GM18499 (cell line): ENCODE measurements at regions not wholly inside any gene's neighbourhood (a gene's known extent, or its start where the extent isn't known, plus 50 kb on each side); places are given as distances from the start of the nearest gene placed in this dataset.

Experiments used
- ATAC-seq: cut with Tn5 transposase; IDR thresholded peaks from one replicate; pipeline ENCODE4 v1.9.1; 2021; ENCODE audit warnings: moderate number of reproducible peaks; ENCODE audit not compliant: insufficient read depth, unreplicated experiment

DNA sequence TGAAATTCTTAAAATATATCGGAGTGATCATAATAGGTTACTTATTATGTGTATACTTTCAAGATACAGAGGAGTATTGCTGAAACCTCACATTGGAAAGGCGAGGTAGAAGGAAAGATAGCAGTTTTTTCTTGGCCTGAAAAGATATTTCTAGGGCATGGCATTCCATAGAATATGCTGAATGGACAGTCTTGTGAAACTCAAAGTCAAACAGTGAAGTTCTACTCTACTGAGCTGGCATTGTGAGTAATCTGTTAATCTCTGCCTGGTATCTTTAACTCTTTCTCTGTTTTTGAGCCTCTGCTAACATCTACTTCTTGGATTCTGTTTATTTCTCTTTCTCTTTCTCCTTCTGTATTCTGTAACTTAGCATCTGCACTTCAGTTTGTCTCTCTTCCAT, 176.3 kb upstream of the ZBTB20 start:
- ATAC-seq = no peak

DNA sequence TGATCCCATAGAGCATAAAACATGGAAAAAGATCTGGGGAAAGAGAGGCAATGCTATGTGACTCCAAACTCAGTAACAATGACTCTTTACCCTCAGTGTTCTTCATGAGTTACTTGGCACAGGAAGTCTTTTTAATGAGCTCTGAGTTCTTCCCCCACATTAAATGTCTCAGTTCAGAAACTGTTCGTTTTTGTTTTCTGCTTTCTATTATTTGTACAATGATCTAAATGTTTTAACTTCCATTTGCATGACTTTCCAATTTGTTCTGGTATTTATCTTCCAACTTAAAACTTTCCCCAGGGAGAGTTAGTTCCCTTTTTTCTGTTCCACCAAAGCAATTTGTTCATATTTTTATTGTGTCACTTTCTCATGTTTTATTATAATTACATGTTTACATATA, 177.0 kb upstream of the ZBTB20 start:
- no peak for ATAC-seq

DNA sequence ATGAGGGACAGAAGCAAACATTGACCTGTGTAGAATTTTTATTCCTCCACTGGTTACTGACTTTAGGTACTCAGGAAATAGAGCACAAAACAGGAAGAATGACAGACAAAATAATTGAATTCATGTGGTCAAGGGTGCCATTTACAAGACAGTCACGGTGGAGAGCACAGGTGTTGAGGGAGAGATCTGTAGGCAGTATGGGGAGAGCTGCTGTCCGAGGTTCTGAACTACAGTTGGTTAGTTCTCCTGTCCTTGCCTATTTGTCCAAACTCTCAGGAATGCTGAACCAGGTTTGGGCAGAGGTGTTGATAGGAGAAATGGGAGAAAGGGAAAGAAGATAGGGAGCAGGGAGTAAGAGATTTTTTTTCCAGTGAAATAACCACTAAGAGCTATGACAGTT, 178.5 kb upstream of the ZBTB20 start:
- no peak for ATAC-seq

DNA sequence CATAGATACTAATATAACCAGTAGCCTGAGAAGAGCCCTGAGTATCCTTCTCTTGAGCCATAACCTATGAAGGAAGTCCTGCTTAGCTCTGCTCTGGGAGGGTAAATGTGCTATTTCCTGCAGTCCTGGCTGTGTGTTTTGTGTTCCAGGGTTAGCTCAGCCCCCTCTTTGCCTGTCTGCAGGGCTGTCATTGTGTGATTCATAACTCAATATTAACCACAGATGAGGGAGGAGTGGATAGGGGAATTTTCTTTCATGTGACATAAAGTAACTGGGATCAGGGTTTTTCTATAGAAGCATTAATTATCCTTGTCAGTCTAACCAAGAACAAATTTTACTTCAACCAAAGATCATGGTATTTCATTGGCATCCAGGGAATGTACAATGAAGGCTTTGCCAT, 183.3 kb upstream of the ZBTB20 start:
- ATAC-seq = no peak

DNA sequence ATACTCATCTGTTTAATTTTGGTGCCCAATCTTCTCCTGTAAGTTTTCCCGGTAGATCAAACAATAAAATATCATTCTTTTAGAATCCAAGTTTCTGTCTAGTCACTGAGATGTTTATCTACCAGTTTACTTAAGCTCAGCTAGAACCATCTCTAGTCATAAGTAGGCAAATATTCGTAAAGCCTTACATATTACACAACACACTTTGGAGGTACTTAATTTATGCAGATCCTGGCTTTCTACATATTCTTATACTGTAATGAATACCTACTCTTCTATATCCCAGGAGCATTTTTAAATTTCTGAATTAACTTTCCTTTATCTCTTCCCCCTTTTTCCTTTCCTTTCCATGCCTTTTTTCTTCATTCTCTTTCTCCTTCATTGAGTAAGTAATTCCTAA, 185.9 kb upstream of the ZBTB20 start:
- ATAC-seq = no peak

DNA sequence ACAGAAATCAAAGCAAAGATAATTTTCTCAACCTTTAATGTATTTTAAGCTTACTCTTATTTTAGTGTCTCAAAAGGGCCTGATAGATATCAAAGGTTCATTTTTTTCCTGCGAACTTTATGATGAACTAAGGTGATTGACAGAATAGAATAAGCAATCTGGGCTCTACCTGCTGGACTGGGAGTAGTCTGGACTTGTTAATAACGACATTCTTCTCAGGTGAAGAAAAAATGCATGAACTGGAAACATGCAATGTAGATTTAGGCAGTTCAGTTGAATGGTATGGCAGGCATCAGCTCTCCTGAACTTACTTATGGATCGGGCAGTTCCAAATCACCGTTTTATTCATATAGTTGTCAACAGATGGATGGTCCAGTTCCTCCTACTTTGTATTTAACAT, 189.7 kb upstream of the ZBTB20 start:
- ATAC-seq = no peak

DNA sequence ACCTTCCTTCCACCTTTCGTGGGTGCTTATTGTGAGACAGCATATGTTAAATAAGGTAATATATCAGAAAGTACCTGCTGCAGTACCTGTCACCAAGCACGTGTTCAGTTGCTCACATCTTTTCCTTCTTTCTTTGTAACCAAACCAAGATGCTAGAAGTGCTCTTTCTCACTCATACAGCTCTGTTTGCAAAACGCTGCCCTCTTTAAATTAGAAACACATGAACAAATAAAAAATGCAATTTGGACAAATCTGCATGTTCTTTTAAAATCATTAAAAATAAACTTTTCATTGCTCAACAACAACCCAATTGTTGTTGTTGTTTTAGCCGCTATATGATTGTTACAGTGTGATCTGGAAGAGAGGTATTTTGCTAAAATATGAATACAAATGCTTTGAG, 193.5 kb upstream of the ZBTB20 start:
- ATAC-seq = no peak

DNA sequence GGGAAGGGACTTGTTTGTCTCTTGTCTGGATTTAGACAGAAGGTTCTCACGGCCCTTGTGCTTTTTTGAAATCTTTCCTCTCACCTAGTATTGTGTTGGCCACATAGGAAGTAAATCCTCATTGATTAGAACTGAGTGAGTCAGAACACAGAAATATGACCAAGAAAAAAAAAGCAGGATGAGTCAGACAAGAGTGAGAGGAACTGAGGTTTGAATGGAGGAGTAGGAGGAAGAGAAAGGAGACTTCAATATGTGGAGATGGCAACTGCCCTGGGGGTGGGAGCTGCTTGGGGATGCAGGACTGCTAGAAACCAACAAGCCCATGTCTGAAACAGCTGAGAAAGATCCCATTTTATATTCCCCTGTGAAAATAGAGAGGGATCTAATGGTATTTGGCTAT, 194.1 kb upstream of the ZBTB20 start:
- no peak for ATAC-seq

DNA sequence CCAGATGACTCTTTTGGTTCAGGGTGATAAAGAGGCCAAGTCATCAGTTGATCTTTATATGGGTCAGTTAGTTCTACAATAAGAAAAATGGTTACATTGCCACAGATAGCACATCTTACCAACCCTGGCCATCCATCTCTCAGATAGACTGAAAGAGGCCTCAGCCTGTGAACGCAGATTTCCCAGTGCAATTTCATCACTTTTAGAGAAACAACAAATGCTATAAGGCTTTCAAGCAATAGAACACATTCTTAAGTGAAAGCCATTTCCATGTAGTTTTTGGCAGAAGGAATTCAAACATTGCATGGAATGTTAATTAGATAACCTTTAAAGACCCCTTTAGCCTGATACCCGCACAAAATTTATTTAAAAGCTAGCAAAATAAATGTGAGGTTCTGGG, 200.6 kb upstream of the ZBTB20 start:
- ATAC-seq = no peak

DNA sequence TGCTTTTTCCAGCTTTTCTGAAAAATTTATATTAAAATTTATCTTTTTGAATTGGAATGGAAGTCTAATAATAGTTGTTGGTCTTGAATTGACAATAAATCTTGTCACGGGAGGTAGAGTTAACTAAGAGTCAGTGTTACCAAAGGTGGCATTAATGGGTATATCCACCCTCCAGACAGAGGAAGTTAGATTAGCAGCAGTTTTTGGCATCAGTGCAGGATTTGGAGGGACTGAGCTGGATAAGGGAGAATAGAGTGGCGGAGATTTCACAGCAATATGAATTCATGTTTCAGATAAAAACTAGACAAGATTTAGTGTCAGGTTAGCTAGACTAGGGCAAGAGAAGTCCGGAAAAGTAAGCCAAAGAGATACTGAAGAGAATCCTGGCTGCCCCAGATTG, 201.3 kb upstream of the ZBTB20 start:
- no peak for ATAC-seq

DNA sequence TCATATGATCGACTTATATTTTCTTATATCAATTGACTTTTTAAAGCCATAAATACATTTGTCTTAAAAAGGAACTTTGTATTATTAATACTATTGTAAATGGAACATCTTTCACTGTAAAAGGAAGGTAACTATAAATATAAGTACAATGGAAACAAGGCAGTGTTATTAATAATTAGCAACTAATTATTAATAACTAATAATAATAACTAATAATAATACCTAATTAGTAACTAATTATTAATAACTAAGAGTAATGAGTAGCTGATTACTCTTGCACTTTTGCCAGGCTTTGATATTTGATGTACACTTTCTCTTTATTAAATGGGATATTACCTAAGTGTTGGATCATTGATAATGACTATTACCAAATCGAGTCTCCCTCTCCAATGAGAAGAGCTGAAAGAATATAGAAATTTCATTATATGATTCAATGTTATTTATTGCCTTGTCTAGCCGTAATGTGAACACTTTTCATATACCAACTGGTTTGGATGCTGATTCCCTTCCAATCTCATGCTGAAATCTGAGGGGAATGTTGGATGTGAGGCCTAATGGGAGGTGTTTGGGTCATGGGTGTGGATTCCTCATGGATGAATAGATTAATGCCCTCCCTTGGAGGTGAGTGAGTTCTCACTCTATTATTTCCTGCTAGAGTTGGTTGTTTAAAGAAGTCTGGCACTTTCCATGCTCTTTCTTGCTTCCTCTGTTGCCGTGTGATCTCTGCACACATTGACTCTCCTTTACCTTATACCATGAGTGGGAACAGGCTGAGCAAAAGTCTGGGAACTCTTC, 202.1 kb upstream of the ZBTB20 start:
- no peak for ATAC-seq

DNA sequence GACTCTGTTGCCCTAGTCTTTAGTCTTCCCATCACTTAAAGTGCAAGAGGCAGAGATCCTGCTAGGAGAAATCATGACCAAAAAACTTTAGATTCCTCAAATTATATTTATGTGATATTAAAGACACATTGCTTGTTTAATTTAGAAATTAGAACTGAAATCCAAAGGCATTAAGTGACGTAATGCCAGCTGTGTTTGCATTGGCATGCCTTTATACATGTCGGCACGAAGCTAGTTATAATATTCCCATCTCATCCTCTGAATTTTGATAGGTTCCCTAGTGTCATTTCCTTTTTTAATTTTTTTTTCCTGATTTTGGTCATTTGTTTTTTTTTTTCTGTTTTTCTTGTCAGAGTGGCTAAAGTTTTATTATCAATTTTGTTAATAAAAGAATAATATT, 203.5 kb upstream of the ZBTB20 start:
- ATAC-seq = no peak

DNA sequence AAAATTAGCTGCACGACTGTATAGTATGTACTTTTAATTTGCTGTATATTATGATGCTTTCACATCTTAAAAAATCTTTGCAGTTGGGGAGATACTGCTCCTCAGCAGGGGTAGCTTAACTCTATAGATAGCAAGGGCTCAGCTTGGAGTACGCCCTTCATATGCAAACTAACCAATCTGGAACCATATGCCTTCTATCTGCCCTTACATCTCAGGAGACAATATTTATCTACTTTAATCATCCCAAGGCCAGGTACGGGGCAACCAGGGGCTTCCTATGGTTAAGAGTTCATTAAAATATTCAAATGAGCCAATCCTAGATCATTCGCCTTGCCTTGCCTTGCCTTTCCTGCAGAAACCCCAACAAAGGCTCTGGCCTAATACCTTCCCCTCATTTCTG, 204.1 kb upstream of the ZBTB20 start:
- ATAC-seq = no peak

DNA sequence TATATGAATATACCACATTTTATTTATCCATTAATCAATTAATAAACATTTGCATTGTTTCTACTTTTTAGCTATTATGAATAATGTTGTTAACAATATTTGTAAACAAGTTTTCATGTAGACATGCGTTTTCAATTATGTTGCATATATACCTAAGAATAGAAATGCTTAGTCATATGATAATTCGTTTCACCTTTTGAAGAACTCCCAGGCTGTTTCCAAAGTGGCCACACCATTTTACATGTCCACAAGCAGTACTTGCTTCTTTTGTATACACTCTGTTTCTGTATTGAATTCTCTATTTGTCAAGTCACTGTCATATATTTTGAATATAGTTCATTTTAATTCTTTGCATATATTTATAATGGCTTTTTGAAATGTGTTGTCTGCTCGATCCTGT, 206.9 kb upstream of the ZBTB20 start:
- no peak for ATAC-seq

DNA sequence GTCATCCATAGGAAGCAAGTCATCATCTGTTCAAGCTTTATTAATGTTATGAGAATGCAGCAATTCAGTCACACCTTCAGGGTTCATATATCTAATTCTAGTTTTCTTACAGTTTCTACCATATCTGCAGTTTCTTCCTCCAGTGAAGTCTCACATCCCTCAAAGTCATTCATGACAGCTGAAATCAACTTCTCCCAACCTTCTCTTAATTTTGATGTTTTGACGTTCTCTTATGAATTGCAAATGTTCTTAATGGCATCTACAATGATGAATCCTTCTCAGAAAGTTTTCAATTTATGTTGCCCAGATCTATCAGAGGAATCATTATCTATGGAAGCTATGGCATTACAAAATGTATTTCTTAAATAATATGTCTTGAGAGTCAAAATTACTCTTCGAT, 210.4 kb upstream of the ZBTB20 start:
- no peak for ATAC-seq

DNA sequence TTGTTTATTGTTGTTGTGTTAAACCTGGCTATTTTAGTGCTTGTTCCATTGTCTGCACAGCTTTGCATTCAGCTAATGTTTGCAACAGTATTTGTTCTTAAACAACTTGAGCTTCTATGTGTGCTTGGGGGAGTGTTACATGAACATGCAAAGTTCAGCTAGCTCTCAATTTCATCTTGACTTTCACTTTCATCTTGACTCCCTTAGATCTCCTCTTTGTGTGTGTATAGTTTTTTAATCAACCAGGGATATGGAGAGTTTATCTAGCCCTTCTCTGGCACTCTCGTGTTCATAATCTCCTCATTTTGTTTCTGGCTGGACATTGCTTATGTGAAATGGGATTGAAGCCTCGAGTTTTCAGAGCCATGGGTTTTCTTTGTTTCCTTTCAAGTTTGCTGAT, 212.4 kb upstream of the ZBTB20 start:
- ATAC-seq = peak; percentile 98

DNA sequence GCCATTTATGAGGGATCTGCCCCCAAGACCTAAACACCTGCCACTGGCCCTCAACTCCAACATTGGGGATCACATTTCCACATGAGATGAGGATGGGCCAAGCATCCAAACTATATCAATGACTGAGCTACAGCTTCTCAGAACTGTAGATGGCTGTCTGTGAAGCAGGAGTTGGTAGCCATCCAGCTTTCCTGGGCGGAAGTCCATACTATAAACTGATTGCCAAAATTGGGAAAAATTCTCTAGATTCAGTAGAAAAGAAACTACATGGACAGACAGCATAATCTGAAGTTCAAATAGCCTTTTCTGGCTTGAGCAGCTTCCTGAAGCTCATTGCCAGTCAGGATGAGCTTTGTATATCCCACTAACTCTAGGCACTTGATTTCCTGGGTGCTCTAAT, 214.7 kb upstream of the ZBTB20 start:
- ATAC-seq = no peak

DNA sequence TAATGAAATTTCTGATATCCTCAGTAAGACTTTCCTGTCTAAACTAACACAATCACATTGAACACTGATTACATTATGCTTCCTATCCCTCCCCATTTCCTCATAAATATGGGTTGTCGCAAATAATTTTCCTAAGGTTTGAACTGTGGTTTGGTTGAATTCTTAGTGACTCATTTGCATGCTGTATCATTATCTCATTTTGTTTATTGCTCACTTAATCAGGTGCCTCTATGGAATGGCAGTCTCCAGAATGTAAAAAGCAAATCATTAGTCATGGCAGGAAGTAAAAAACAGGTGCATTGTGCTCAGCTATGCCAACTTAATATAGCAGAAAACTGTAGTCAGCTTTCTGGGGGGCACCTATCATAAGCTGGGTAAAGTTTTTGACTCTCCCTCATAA, 216.0 kb upstream of the ZBTB20 start:
- ATAC-seq = no peak

DNA sequence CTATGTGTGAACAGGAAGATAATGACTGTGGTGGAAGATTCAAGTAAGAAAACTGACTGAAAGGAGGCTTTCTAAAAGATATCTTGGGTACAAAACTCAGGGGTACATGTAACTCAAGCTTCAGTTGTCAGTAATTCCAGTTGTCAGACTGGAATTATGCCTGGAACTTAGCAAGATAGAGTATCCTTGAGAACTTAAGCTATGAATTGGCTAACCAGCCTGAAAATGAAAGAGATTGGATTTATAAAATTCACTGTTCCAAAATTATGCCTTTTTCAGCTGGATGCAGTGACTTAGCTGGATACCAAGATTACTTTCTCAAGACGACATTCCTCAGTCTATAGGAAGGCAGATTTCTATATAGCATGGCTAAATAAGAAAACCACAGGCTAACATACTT, 221.9 kb upstream of the ZBTB20 start:
- no peak for ATAC-seq

DNA sequence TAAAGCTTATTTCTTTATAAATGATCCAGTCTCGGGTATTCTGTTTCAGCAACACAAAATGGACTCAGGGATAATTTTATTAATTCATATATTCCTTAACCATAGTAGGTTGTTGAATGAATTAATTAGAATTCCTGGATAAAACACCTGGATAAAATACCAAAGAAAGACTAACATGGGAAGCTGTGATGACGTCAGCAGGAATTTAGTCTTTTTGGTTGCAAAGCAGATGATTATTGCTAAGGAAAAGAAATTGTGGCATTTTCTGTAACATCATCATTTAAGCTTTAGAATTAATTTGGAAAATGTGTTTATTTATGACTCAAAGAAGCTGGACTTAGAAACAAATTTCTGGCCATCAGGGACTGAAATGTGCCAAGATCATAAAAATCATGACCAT, 228.3 kb upstream of the ZBTB20 start:
- ATAC-seq = no peak

DNA sequence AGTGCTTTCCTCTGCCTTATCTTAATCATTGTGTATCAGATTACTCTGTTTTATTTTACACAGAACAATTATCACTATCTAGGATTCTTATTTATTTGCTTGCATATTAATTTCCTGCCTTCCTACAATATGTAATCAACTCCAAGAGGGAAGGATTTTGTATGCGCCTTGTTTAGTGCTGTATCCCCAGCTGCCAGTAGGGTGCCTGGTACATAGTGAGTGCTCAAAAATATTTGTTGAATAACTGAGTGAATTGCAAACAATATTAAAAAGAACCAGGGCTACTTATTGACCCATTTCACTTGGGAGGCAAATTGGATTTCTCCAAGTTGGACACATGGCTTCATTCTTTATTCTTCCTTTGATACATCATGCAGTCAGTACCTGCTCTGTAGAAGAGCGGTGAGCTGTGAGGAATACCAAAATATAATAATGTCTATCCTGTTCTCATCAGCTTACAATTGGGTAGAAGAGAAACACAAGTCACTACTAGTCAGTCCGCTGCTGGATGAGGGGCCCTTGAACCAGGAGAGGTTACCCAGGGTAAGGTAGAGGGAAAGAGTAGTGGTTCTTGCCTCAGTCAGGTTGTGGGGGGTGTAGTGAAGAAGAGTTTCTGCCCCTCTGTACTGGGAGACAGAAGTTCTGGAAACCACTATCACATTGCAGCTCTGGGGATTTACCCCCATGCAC, 233.9 kb upstream of the ZBTB20 start:
- no peak for ATAC-seq

DNA sequence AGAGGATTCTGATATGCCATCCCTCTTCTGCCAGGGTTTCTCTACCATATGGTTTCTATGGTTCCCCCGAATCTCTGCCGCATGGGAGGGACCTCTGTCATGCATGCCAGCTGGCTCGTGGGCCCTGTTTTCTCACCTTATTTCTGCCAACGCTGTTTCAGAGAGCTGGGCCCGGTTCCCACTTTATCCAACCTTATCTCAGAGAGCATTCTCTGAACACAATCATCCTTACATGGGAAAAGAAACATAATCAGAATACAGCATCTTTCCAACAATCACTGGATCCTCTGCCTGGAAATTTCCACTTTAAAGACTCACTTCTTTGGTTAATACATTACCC, 234.5 kb upstream of the ZBTB20 start:
- ATAC-seq = no peak
